ENCODE measurements at regions not wholly inside any gene's neighbourhood (a gene's known extent, or its start where the extent isn't known, plus 50 kb on each side); places are given as distances from the start of the nearest gene placed in this dataset.

GRCh38 chr4:163732473-163732872 is 238.0 kb downstream of the TMA16 start:
- no peaks in the 10 kb centered on the region for H3K4me1 ChIP-seq (ENCODE audit: control insufficient read depth in 4 of 4, insufficient read depth in 4 of 4, low read length in 3 of 4)
- H3K4me3 ChIP-seq (ENCODE audit: low read depth in 1 of 3, low read length in 3 of 3): no peak overlapping the region
- no peak for TF ChIP-seq SP1 (IDR thresholded peaks at IDR 0.05)
- TF ChIP-seq EGR1 (IDR thresholded peaks at IDR 0.05; ENCODE audit: low read depth in 2 of 2): no peak
- TF ChIP-seq JUND (IDR thresholded peaks at IDR 0.05): no peak
- no peak for TF ChIP-seq RXRA (IDR thresholded peaks at IDR 0.05)
- TF ChIP-seq, protein P1, sequence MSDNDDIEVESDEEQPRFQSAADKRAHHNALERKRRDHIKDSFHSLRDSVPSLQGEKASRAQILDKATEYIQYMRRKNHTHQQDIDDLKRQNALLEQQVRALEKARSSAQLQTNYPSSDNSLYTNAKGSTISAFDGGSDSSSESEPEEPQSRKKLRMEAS (IDR thresholded peaks at IDR 0.05): no peak
- no peak for TF ChIP-seq HNF4A (conservative IDR thresholded peaks at IDR 0.05)
- TF ChIP-seq, protein P2, sequence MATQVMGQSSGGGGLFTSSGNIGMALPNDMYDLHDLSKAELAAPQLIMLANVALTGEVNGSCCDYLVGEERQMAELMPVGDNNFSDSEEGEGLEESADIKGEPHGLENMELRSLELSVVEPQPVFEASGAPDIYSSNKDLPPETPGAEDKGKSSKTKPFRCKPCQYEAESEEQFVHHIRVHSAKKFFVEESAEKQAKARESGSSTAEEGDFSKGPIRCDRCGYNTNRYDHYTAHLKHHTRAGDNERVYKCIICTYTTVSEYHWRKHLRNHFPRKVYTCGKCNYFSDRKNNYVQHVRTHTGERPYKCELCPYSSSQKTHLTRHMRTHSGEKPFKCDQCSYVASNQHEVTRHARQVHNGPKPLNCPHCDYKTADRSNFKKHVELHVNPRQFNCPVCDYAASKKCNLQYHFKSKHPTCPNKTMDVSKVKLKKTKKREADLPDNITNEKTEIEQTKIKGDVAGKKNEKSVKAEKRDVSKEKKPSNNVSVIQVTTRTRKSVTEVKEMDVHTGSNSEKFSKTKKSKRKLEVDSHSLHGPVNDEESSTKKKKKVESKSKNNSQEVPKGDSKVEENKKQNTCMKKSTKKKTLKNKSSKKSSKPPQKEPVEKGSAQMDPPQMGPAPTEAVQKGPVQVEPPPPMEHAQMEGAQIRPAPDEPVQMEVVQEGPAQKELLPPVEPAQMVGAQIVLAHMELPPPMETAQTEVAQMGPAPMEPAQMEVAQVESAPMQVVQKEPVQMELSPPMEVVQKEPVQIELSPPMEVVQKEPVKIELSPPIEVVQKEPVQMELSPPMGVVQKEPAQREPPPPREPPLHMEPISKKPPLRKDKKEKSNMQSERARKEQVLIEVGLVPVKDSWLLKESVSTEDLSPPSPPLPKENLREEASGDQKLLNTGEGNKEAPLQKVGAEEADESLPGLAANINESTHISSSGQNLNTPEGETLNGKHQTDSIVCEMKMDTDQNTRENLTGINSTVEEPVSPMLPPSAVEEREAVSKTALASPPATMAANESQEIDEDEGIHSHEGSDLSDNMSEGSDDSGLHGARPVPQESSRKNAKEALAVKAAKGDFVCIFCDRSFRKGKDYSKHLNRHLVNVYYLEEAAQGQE (IDR thresholded peaks at IDR 0.05): no peak
- TF ChIP-seq, protein P3, sequence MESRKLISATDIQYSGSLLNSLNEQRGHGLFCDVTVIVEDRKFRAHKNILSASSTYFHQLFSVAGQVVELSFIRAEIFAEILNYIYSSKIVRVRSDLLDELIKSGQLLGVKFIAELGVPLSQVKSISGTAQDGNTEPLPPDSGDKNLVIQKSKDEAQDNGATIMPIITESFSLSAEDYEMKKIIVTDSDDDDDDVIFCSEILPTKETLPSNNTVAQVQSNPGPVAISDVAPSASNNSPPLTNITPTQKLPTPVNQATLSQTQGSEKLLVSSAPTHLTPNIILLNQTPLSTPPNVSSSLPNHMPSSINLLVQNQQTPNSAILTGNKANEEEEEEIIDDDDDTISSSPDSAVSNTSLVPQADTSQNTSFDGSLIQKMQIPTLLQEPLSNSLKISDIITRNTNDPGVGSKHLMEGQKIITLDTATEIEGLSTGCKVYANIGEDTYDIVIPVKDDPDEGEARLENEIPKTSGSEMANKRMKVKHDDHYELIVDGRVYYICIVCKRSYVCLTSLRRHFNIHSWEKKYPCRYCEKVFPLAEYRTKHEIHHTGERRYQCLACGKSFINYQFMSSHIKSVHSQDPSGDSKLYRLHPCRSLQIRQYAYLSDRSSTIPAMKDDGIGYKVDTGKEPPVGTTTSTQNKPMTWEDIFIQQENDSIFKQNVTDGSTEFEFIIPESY (IDR thresholded peaks at IDR 0.05): no peak
- TF ChIP-seq, protein P4, sequence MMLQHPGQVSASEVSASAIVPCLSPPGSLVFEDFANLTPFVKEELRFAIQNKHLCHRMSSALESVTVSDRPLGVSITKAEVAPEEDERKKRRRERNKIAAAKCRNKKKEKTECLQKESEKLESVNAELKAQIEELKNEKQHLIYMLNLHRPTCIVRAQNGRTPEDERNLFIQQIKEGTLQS (IDR thresholded peaks at IDR 0.05): no peak
- TF ChIP-seq, protein P5, sequence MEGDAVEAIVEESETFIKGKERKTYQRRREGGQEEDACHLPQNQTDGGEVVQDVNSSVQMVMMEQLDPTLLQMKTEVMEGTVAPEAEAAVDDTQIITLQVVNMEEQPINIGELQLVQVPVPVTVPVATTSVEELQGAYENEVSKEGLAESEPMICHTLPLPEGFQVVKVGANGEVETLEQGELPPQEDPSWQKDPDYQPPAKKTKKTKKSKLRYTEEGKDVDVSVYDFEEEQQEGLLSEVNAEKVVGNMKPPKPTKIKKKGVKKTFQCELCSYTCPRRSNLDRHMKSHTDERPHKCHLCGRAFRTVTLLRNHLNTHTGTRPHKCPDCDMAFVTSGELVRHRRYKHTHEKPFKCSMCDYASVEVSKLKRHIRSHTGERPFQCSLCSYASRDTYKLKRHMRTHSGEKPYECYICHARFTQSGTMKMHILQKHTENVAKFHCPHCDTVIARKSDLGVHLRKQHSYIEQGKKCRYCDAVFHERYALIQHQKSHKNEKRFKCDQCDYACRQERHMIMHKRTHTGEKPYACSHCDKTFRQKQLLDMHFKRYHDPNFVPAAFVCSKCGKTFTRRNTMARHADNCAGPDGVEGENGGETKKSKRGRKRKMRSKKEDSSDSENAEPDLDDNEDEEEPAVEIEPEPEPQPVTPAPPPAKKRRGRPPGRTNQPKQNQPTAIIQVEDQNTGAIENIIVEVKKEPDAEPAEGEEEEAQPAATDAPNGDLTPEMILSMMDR (IDR thresholded peaks at IDR 0.05; ENCODE audit: low read depth, low read length, missing input control): no peak
- TF ChIP-seq GABPA (IDR thresholded peaks at IDR 0.05 in 1 of 2, conservative IDR thresholded peaks at IDR 0.05 in 1 of 2): no peak
- TF ChIP-seq YY1 (IDR thresholded peaks at IDR 0.05): no peak
- TF ChIP-seq TAF1 (conservative IDR thresholded peaks at IDR 0.05): no peak
- no peak for TF ChIP-seq RAD21 (IDR thresholded peaks at IDR 0.05)
- TF ChIP-seq FOXA2 (IDR thresholded peaks at IDR 0.05): no peak
- no peak for TF ChIP-seq FOXA1 (IDR thresholded peaks at IDR 0.05)
- TF ChIP-seq HNF4G (IDR thresholded peaks at IDR 0.05): no peak
- H3K36me3 ChIP-seq (ENCODE audit: control insufficient read depth in 4 of 4, insufficient read depth in 3 of 4, low read depth in 1 of 4, low read length in 3 of 4): no peaks in the 10 kb centered on the region
- H3K9me3 ChIP-seq (ENCODE audit: control insufficient read depth in 4 of 4, low read length in 3 of 4): no peaks in the 10 kb centered on the region
- no peaks in the 10 kb centered on the region for H3K27me3 ChIP-seq (ENCODE audit: control insufficient read depth in 4 of 4, insufficient read depth in 4 of 4, low read length in 3 of 4)
- H3K27ac ChIP-seq (ENCODE audit: low read depth in 1 of 2, low read length in 2 of 2): no peak overlapping the region
- H3K9ac ChIP-seq (ENCODE audit: low read depth in 1 of 2, low read length in 2 of 2): no peak overlapping the region
- no peak for DNase-seq (ENCODE audit: low spot score)

- Histone ChIP-seq H3K9me3 (ENCODE audit: control insufficient read depth in 4 of 4, low read length in 3 of 4) (no peaks in the 10 kb centered on the region), H3K36me3 (ENCODE audit: control insufficient read depth in 4 of 4, insufficient read depth in 3 of 4, low read depth in 1 of 4, low read length in 3 of 4) (no peaks in the 10 kb centered on the region), H3K27me3 (ENCODE audit: control insufficient read depth in 4 of 4, insufficient read depth in 4 of 4, low read length in 3 of 4) (no peaks in the 10 kb centered on the region), H3K4me3 (ENCODE audit: low read depth in 1 of 3, low read length in 3 of 3) (no peak overlapping the region), H3K9ac (ENCODE audit: low read depth in 1 of 2, low read length in 2 of 2) (no peak overlapping the region), H3K27ac (ENCODE audit: low read depth in 1 of 2, low read length in 2 of 2) (no peak overlapping the region), H3K4me1 (ENCODE audit: control insufficient read depth in 4 of 4, insufficient read depth in 4 of 4, low read length in 3 of 4) (no peaks in the 10 kb centered on the region)
- no peak for DNase-seq (ENCODE audit: low spot score)
- 77% methylated on average over 3 of the region's 3 CpGs for WGBS
- no peak for TF ChIP-seq GABPA (IDR thresholded peaks at IDR 0.05 in 1 of 2, conservative IDR thresholded peaks at IDR 0.05 in 1 of 2)
- no peak for TF ChIP-seq NR2F2 (IDR thresholded peaks at IDR 0.05)
- TF ChIP-seq, protein P2 (IDR thresholded peaks at IDR 0.05): no peak
- no peak for TF ChIP-seq SP1 (IDR thresholded peaks at IDR 0.05)
- TF ChIP-seq, protein P5 (IDR thresholded peaks at IDR 0.05; ENCODE audit: low read depth, low read length, missing input control): no peak
- TF ChIP-seq HNF4A (conservative IDR thresholded peaks at IDR 0.05): no peak
- TF ChIP-seq, protein P4 (IDR thresholded peaks at IDR 0.05): no peak
- no peak for TF ChIP-seq FOXA1 (IDR thresholded peaks at IDR 0.05)
- no peak for TF ChIP-seq HNF4G (IDR thresholded peaks at IDR 0.05)
These were observed 242.4 kb downstream of the TMA16 start for GRCh38 chr4:163736876-163737275.

All from liver (tissue), 8 donors.